ENCODE measurements at regions not wholly inside any gene's neighbourhood (a gene's known extent, or its start where the extent isn't known, plus 50 kb on each side); places are given as distances from the start of the nearest gene placed in this dataset.

DNA sequence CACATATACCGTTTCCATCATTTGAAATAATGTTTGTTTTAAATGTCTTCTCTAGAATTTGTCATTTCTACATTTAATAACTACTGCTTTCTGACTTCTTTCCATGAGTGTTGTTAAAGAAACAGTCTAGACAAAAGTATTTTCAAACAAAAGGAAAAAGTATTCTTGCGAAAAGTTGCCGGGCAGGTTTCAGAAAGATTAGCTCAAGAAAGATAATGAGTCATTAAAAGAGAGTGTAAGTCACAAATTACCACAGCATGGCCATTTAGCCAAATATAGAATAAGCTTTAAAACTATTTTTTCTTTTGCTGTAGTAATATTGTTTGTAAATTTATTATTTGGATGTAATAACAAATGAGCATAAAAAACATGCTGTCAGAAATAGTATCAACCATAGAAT, 493.0 kb downstream of the TLL1 start:
- no peak for TF ChIP-seq EZH2phosphoT487 (IDR thresholded peaks at IDR 0.05; ENCODE audit: borderline replicate concordance)
- TF ChIP-seq, protein P1, sequence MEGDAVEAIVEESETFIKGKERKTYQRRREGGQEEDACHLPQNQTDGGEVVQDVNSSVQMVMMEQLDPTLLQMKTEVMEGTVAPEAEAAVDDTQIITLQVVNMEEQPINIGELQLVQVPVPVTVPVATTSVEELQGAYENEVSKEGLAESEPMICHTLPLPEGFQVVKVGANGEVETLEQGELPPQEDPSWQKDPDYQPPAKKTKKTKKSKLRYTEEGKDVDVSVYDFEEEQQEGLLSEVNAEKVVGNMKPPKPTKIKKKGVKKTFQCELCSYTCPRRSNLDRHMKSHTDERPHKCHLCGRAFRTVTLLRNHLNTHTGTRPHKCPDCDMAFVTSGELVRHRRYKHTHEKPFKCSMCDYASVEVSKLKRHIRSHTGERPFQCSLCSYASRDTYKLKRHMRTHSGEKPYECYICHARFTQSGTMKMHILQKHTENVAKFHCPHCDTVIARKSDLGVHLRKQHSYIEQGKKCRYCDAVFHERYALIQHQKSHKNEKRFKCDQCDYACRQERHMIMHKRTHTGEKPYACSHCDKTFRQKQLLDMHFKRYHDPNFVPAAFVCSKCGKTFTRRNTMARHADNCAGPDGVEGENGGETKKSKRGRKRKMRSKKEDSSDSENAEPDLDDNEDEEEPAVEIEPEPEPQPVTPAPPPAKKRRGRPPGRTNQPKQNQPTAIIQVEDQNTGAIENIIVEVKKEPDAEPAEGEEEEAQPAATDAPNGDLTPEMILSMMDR (conservative IDR thresholded peaks at IDR 0.05; ENCODE audit: low read length): no peak
